CD14-positive monocyte (primary cell): ENCODE measurements at regions not wholly inside any gene's neighbourhood (a gene's known extent, or its start where the extent isn't known, plus 50 kb on each side); places are given as distances from the start of the nearest gene placed in this dataset.

Source experiments
- DNase-seq, 3 donors: peaks; one replicate each; pipeline ENCODE4 v3.0.0-alpha.2; 2011 to 2022
- H2AFZ ChIP-seq: 2 replicates; pipeline ENCODE4 v1.6.0; 2012; ENCODE audit warnings: mild to moderate bottlenecking, low read depth, low read length, inconsistent platforms; ENCODE audit not compliant: insufficient read depth, poor library complexity, severe bottlenecking
- H3K27ac ChIP-seq, 2 donors: 1 replicate in 1 of 2; 2 replicates in 1 of 2; pipeline ENCODE4 v1.5.1; 2012 to 2013; ENCODE audit warnings: low read length in 2 of 2, control low read depth in 1 of 2, inconsistent platforms in 1 of 2, low read depth in 1 of 2, mild to moderate bottlenecking in 1 of 2
- H3K27me3 ChIP-seq, 2 donors: one replicate each; pipeline versions ENCODE4 v1.6.0 to v1.6.1; 2011 to 2013; ENCODE audit warnings: low read length in 2 of 2; ENCODE audit not compliant: control insufficient read depth in 2 of 2, insufficient read depth in 2 of 2
- H3K36me3 ChIP-seq, 2 donors: replicated peaks in 1 of 2; 1 replicate in 1 of 2; 2 replicates in 1 of 2; pipeline versions ENCODE4 v1.5.1 to v1.6.1; 2012 to 2013; ENCODE audit warnings: low read length in 2 of 2, control low read depth in 1 of 2, inconsistent platforms in 1 of 2, mild to moderate bottlenecking in 1 of 2; ENCODE audit not compliant: insufficient read depth in 2 of 2, control insufficient read depth in 1 of 2
- H3K4me1 ChIP-seq, 2 donors: 1 replicate in 1 of 2; 2 replicates in 1 of 2; pipeline versions ENCODE4 v1.5.1 to v1.6.1; 2012 to 2013; ENCODE audit warnings: low read length in 2 of 2, control low read depth in 1 of 2, inconsistent platforms in 1 of 2, mild to moderate bottlenecking in 1 of 2, moderate library complexity in 1 of 2; ENCODE audit not compliant: insufficient read depth in 2 of 2, control insufficient read depth in 1 of 2
- H3K4me2 ChIP-seq: replicated peaks from 2 replicates; pipeline ENCODE3; 2012; ENCODE audit warnings: low read length, moderate library complexity, mild to moderate bottlenecking; ENCODE audit not compliant: poor library complexity, severe bottlenecking; ENCODE audit errors: extremely low read depth
- H3K4me3 ChIP-seq, 3 experiments: fragments of 200-600 bp in 1 of 3; sonication (generic) in 1 of 3; replicated peaks in 1 of 3; 1 replicate in 2 of 3; 2 replicates in 1 of 3; pipeline ENCODE4 v1.5.1; 2011 to 2013; ENCODE audit warnings: low read length in 3 of 3, mild to moderate bottlenecking in 3 of 3, control low read depth in 2 of 3, low read depth in 2 of 3, inconsistent platforms in 1 of 3, moderate library complexity in 1 of 3
- H3K79me2 ChIP-seq: 2 replicates; pipeline ENCODE4 v1.6.0; 2012; ENCODE audit warnings: mild to moderate bottlenecking, control low read depth, inconsistent platforms, low read length, moderate library complexity; ENCODE audit not compliant: insufficient read depth
- H3K9ac ChIP-seq: 2 replicates; pipeline ENCODE4 v1.6.0; 2017; ENCODE audit warnings: low read length, mild to moderate bottlenecking; ENCODE audit not compliant: insufficient read depth, poor library complexity, severe bottlenecking
- H3K9me3 ChIP-seq, 2 donors: replicated peaks in 1 of 2; 1 replicate in 1 of 2; 2 replicates in 1 of 2; pipeline versions ENCODE4 v1.5.1 to v1.6.1; 2012 to 2013; ENCODE audit warnings: low read length in 2 of 2, control low read depth in 1 of 2; ENCODE audit not compliant: control insufficient read depth in 1 of 2, insufficient read depth in 1 of 2
- H4K20me1 ChIP-seq: 2 replicates; pipeline ENCODE4 v1.6.0; 2012; ENCODE audit warnings: mild to moderate bottlenecking, low read length, control low read depth, moderate library complexity; ENCODE audit not compliant: insufficient read depth
- H3K27ac Mint-ChIP-seq, 7 donors: one replicate each; pipeline ENCODE4 v1.8.0; 2020; ENCODE audit warnings: mild to moderate bottlenecking in 7 of 7, mixed read lengths in 7 of 7, moderate library complexity in 6 of 7, inconsistent platforms in 2 of 7
- H3K27me3 Mint-ChIP-seq, 3 donors: one replicate each; pipeline ENCODE4 v1.8.0; 2021 to 2022; ENCODE audit warnings: low read depth in 3 of 3, mild to moderate bottlenecking in 3 of 3, mixed read lengths in 3 of 3, moderate library complexity in 3 of 3, inconsistent platforms in 1 of 3
- H3K36me3 Mint-ChIP-seq, 2 donors: one replicate each; pipeline ENCODE4 v1.8.0; 2020; ENCODE audit warnings: mixed read lengths in 2 of 2, inconsistent platforms in 1 of 2, mild to moderate bottlenecking in 1 of 2
- H3K4me1 Mint-ChIP-seq: one replicate; pipeline ENCODE4 v1.8.0; 2020; ENCODE audit warnings: mild to moderate bottlenecking, mixed read lengths
- H3K4me3 Mint-ChIP-seq, 2 donors: one replicate each; pipeline ENCODE4 v1.8.0; 2020; ENCODE audit warnings: mild to moderate bottlenecking in 2 of 2, mixed read lengths in 2 of 2, moderate library complexity in 1 of 2
- H3K9me3 Mint-ChIP-seq, 7 donors: one replicate each; pipeline ENCODE4 v1.8.0; 2020 to 2022; ENCODE audit warnings: mixed read lengths in 7 of 7, mild to moderate bottlenecking in 6 of 7, moderate library complexity in 6 of 7, inconsistent platforms in 2 of 7
- WGBS: methylation state at CpG from one replicate; pipeline ENCODE4 v1.1.5; 2013; ENCODE audit warnings: missing lambda C conversion rate; ENCODE audit not compliant: insufficient coverage; 5-methylcytosine and 5-hydroxymethylcytosine counted together
- intact Hi-C, 2 donors: fragments of 100-400 bp; cut with micrococcal nuclease; formaldehyde crosslinking; loops; one replicate each; pipeline versions ENCODE4 v1.15.0 to v1.15.1; 2023
- TF ChIP-seq, protein P1 (sequence below): fragments of 200-600 bp; IDR thresholded peaks from one replicate; pipeline ENCODE4 v1.8.0; 2022; ENCODE audit warnings: antibody characterized with exemption, mild to moderate bottlenecking

DNA sequence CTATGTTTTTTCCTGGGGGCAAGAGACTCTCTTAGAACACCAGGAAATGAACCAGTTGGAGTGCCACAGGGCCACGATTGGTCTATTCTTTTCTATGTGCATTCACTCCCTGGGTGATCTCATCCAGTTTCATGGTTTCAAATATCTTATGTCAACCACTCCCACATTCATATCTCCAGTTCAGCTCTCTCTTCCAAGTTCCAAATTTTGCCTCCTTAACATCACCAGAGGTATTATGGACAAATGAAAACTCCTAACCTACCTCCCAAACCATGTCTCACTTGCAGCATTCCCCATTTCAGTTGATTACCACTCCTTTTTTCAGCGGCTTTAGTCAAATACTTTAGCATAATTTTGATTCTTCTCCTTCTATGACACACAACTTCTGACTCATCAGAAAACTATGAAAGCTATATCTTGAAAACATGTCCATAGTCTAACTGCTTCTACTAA, 203.1 kb upstream of the SEMA6D start:
- Histone ChIP-seq H3K9ac (no peak overlapping the region), H3K27ac (no peak overlapping the region), H2AFZ (no peak overlapping the region), H3K4me2 (no peak overlapping the region), H3K4me3 (no peak overlapping the region), H4K20me1 (no peaks in the 10 kb centered on the region), H3K79me2 (no peaks in the 10 kb centered on the region), H3K4me1 (peaks cover 6 to 10% of the 10 kb centered on the region in 2 donors), H3K36me3 (no peaks in the 10 kb centered on the region), H3K27me3 (peaks cover 99 to 100% of the 10 kb centered on the region in 2 donors), H3K9me3 (no peaks in the 10 kb centered on the region)
- no peak for DNase-seq
- peaks cover 0 to 2% of the 10 kb centered on the region in 2 donors for H3K36me3 Mint-ChIP-seq
- peaks cover 0 to 10% (median 0%) of the 10 kb centered on the region in 7 donors for H3K9me3 Mint-ChIP-seq
- H3K4me3 Mint-ChIP-seq, result no peak overlapping the region
- H3K27me3 Mint-ChIP-seq, result peaks cover 12 to 50% (median 22%) of the 10 kb centered on the region in 3 donors
- intact Hi-C loops, result no loop called here
- H3K27ac Mint-ChIP-seq, result no peak overlapping the region
- TF ChIP-seq, protein P1, sequence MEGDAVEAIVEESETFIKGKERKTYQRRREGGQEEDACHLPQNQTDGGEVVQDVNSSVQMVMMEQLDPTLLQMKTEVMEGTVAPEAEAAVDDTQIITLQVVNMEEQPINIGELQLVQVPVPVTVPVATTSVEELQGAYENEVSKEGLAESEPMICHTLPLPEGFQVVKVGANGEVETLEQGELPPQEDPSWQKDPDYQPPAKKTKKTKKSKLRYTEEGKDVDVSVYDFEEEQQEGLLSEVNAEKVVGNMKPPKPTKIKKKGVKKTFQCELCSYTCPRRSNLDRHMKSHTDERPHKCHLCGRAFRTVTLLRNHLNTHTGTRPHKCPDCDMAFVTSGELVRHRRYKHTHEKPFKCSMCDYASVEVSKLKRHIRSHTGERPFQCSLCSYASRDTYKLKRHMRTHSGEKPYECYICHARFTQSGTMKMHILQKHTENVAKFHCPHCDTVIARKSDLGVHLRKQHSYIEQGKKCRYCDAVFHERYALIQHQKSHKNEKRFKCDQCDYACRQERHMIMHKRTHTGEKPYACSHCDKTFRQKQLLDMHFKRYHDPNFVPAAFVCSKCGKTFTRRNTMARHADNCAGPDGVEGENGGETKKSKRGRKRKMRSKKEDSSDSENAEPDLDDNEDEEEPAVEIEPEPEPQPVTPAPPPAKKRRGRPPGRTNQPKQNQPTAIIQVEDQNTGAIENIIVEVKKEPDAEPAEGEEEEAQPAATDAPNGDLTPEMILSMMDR, result no peak
- H3K4me1 Mint-ChIP-seq, result peaks cover 8% of the 10 kb centered on the region
- 94% methylated on average over 2 of the region's 2 CpGs for WGBS

DNA sequence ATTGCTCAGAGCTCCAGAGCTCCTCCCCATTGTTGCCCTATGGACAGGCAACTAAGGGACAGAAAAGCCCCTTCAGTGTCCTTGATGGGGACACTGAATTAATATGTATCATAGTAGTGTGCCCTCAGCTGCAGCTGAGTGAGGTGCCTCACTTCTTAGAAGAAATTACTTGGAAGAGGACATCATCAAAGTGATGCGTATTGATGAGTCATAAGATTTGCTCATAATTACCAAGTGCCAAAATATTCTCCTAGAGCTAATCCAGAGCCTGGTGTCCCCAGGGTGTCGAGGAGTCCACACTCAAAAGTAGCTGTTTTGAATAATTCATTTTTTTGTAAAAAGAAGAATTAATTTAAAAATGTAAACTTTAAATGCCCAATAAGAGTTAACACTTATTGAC, 200.7 kb upstream of the SEMA6D start:
- WGBS, result no CpG with 5 or more reads among the region's 2 CpGs
- TF ChIP-seq, protein P1, result no peak
- no peak overlapping the region for H3K27ac ChIP-seq

More for the DNA sequence above, 200.7 kb upstream of the SEMA6D start:
- Histone ChIP-seq H4K20me1 (no peaks in the 10 kb centered on the region), H3K27me3 (peaks cover 99 to 100% of the 10 kb centered on the region in 2 donors), H3K9ac (no peak overlapping the region), H3K36me3 (no peaks in the 10 kb centered on the region), H3K4me1 (peaks cover 6 to 10% of the 10 kb centered on the region in 2 donors), H3K9me3 (peaks cover 0 to 18% of the 10 kb centered on the region in 2 donors), H3K4me3 (no peak overlapping the region), H2AFZ (no peak overlapping the region), H3K79me2 (no peaks in the 10 kb centered on the region), H3K4me2 (no peak overlapping the region)
- H3K4me3 Mint-ChIP-seq, result peak overlapping the region in 1 of 2 donors; percentile 36
- H3K27ac Mint-ChIP-seq, result no peak overlapping the region
- peak in 2 of 3 donors; percentile 2 to 33 for DNase-seq
- peaks cover 8% of the 10 kb centered on the region for H3K4me1 Mint-ChIP-seq
- peaks cover 0 to 5% (median 2%) of the 10 kb centered on the region in 7 donors for H3K9me3 Mint-ChIP-seq
- peaks cover 0 to 2% of the 10 kb centered on the region in 2 donors for H3K36me3 Mint-ChIP-seq
- peaks cover 25 to 58% (median 45%) of the 10 kb centered on the region in 3 donors for H3K27me3 Mint-ChIP-seq
- intact Hi-C loops, result no loop called here
